ENCODE measurements at regions not wholly inside any gene's neighbourhood (a gene's known extent, or its start where the extent isn't known, plus 50 kb on each side); places are given as distances from the start of the nearest gene placed in this dataset.

GRCh38 chr5:164959761-164960160, 1454.3 kb downstream of the MAT2B start:
- Histone ChIP-seq H3K9me3 (ENCODE audit: control insufficient read depth, low read depth, low read length) (no peaks in the 10 kb centered on the region), H3K27ac (ENCODE audit: control insufficient read depth, insufficient read depth, low read length) (no peak overlapping the region), H3K36me3 (ENCODE audit: control insufficient read depth in 2 of 2, extremely low read depth in 1 of 2, insufficient read depth in 2 of 2, low read length in 2 of 2) (no peaks in the 10 kb centered on the region), H3K4me1 (ENCODE audit: control insufficient read depth, extremely low read depth, insufficient read depth, low read length) (no peaks in the 10 kb centered on the region), H4K20me1 (ENCODE audit: control insufficient read depth, extremely low read depth, insufficient read depth, low read length) (no peaks in the 10 kb centered on the region), H2AFZ (ENCODE audit: control insufficient read depth, low read length) (no peak overlapping the region), H3K27me3 (ENCODE audit: control insufficient read depth, extremely low read depth, insufficient read depth, low read length) (no peaks in the 10 kb centered on the region), H3K79me2 (ENCODE audit: control insufficient read depth, insufficient read depth, low read length) (no peaks in the 10 kb centered on the region), H3K4me3 (ENCODE audit: control insufficient read depth in 2 of 3, extremely low read depth in 1 of 3, insufficient read depth in 2 of 3, low read depth in 1 of 3, low read length in 3 of 3) (no peak overlapping the region), H3K4me2 (ENCODE audit: control insufficient read depth, extremely low read depth, insufficient read depth, low read depth, low read length) (no peak overlapping the region), H3K9me1 (ENCODE audit: control insufficient read depth, extremely low read depth, insufficient read depth, low read length) (no peaks in the 10 kb centered on the region), H3K9ac (ENCODE audit: control insufficient read depth, extremely low read depth, insufficient read depth, low read length) (no peak overlapping the region)
- DNase-seq (ENCODE audit: low read depth, low spot score) (no peak), FAIRE-seq (no peak)
- dilution Hi-C loops (cut with MboI; ENCODE audit: extremely low pct_ligation_motif_present, low sequenced_read_pairs): no loop called here
- TF ChIP-seq, protein P1, sequence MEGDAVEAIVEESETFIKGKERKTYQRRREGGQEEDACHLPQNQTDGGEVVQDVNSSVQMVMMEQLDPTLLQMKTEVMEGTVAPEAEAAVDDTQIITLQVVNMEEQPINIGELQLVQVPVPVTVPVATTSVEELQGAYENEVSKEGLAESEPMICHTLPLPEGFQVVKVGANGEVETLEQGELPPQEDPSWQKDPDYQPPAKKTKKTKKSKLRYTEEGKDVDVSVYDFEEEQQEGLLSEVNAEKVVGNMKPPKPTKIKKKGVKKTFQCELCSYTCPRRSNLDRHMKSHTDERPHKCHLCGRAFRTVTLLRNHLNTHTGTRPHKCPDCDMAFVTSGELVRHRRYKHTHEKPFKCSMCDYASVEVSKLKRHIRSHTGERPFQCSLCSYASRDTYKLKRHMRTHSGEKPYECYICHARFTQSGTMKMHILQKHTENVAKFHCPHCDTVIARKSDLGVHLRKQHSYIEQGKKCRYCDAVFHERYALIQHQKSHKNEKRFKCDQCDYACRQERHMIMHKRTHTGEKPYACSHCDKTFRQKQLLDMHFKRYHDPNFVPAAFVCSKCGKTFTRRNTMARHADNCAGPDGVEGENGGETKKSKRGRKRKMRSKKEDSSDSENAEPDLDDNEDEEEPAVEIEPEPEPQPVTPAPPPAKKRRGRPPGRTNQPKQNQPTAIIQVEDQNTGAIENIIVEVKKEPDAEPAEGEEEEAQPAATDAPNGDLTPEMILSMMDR (optimal IDR thresholded peaks at IDR 0.05 in 1 of 3, IDR thresholded peaks at IDR 0.05 in 1 of 3, conservative IDR thresholded peaks at IDR 0.05 in 1 of 3; ENCODE audit: extremely low read depth in 1 of 3, insufficient read depth in 2 of 3, low read length in 3 of 3): no peak
- no peak for TF ChIP-seq EZH2 (IDR thresholded peaks at IDR 0.05; ENCODE audit: low read length)

GRCh38 chr5:164962329-164962961, 1457.0 kb downstream of the MAT2B start:
- no peak overlapping the region for H3K4me3 ChIP-seq (ENCODE audit: control insufficient read depth in 2 of 3, extremely low read depth in 1 of 3, insufficient read depth in 2 of 3, low read depth in 1 of 3, low read length in 3 of 3)
- no peak overlapping the region for H3K4me2 ChIP-seq (ENCODE audit: control insufficient read depth, extremely low read depth, insufficient read depth, low read depth, low read length)
- H4K20me1 ChIP-seq (ENCODE audit: control insufficient read depth, extremely low read depth, insufficient read depth, low read length): no peaks in the 10 kb centered on the region
- H3K27ac ChIP-seq (ENCODE audit: control insufficient read depth, insufficient read depth, low read length): no peak overlapping the region
- no peaks in the 10 kb centered on the region for H3K4me1 ChIP-seq (ENCODE audit: control insufficient read depth, extremely low read depth, insufficient read depth, low read length)
- no peaks in the 10 kb centered on the region for H3K36me3 ChIP-seq (ENCODE audit: control insufficient read depth in 2 of 2, extremely low read depth in 1 of 2, insufficient read depth in 2 of 2, low read length in 2 of 2)
- no peaks in the 10 kb centered on the region for H3K79me2 ChIP-seq (ENCODE audit: control insufficient read depth, insufficient read depth, low read length)
- H3K9me3 ChIP-seq (ENCODE audit: control insufficient read depth, low read depth, low read length): no peaks in the 10 kb centered on the region
- DNase-seq (ENCODE audit: low read depth, low spot score): no peak
- dilution Hi-C loops (cut with MboI; ENCODE audit: extremely low pct_ligation_motif_present, low sequenced_read_pairs): no loop called here
- H3K9ac ChIP-seq (ENCODE audit: control insufficient read depth, extremely low read depth, insufficient read depth, low read length): no peak overlapping the region
- FAIRE-seq: no peak
- H3K27me3 ChIP-seq (ENCODE audit: control insufficient read depth, extremely low read depth, insufficient read depth, low read length): no peaks in the 10 kb centered on the region
- H2AFZ ChIP-seq (ENCODE audit: control insufficient read depth, low read length): no peak overlapping the region
- no peaks in the 10 kb centered on the region for H3K9me1 ChIP-seq (ENCODE audit: control insufficient read depth, extremely low read depth, insufficient read depth, low read length)
- TF ChIP-seq, protein P1 (optimal IDR thresholded peaks at IDR 0.05 in 1 of 3, IDR thresholded peaks at IDR 0.05 in 1 of 3, conservative IDR thresholded peaks at IDR 0.05 in 1 of 3; ENCODE audit: extremely low read depth in 1 of 3, insufficient read depth in 2 of 3, low read length in 3 of 3): no peak
- no peak for TF ChIP-seq EZH2 (IDR thresholded peaks at IDR 0.05; ENCODE audit: low read length)

Data from keratinocyte (primary cell).